Body of pancreas (tissue), 4 donors: ENCODE measurements at regions not wholly inside any gene's neighbourhood (a gene's known extent, or its start where the extent isn't known, plus 50 kb on each side); places are given as distances from the start of the nearest gene placed in this dataset.

Experiments used
- CTCF ChIP-seq, 7 experiments: fragments of 450-650 bp in 4 of 7; fragments of 200-600 bp in 3 of 7; sonication (generic) in 3 of 7; IDR thresholded peaks; one replicate each; pipeline ENCODE4 v1.5.1; 2016 to 2019; ENCODE audit warnings: antibody characterized with exemption in 7 of 7
- POLR2A ChIP-seq, 3 donors: fragments of 450-650 bp; IDR thresholded peaks; one replicate each; pipeline ENCODE4 v1.6.1; 2016; ENCODE audit warnings: antibody characterized with exemption in 3 of 3, mild to moderate bottlenecking in 2 of 3

GRCh38 chr22:48506506-48507145, 1321.0 kb downstream of the BRD1 start:
- TF ChIP-seq CTCF (IDR thresholded peaks at IDR 0.05), result no peak
- TF ChIP-seq POLR2A (IDR thresholded peaks at IDR 0.05), result no peak
